ENCODE measurements at regions not wholly inside any gene's neighbourhood (a gene's known extent, or its start where the extent isn't known, plus 50 kb on each side); places are given as distances from the start of the nearest gene placed in this dataset.

DNA sequence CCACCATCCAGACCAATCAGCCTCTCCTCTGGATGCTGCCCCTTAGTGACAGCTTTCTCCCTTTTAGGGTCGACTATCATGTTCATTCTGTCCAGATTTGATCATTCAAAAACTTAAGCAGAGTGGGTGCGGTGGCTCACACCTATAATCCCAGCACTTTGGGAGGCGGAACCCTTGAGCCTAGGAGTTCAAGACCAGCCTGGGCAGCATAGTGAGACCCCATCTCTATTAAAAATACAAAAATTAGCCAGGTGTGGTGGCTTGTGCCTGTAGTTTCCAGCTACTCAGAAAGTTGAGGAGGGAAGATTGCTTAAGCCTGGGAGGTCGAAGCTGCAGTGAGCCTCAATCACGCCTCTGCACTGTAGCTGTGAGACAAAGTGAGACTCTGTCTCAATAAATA, 68.3 kb upstream of the ZCCHC2 start:
- no peak for DNase-seq (ENCODE audit: low spot score)
- peaks cover 0 to 4% of the 10 kb centered on the region in 2 donors for H3K9me3 ChIP-seq
- H3K27me3 ChIP-seq: no peaks in the 10 kb centered on the region
- TF ChIP-seq, protein P1, sequence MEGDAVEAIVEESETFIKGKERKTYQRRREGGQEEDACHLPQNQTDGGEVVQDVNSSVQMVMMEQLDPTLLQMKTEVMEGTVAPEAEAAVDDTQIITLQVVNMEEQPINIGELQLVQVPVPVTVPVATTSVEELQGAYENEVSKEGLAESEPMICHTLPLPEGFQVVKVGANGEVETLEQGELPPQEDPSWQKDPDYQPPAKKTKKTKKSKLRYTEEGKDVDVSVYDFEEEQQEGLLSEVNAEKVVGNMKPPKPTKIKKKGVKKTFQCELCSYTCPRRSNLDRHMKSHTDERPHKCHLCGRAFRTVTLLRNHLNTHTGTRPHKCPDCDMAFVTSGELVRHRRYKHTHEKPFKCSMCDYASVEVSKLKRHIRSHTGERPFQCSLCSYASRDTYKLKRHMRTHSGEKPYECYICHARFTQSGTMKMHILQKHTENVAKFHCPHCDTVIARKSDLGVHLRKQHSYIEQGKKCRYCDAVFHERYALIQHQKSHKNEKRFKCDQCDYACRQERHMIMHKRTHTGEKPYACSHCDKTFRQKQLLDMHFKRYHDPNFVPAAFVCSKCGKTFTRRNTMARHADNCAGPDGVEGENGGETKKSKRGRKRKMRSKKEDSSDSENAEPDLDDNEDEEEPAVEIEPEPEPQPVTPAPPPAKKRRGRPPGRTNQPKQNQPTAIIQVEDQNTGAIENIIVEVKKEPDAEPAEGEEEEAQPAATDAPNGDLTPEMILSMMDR (IDR thresholded peaks at IDR 0.05): no peak
- peaks cover 0 to 16% of the 10 kb centered on the region in 2 donors for H3K4me1 ChIP-seq
- no peak overlapping the region for H3K4me3 ChIP-seq
- H3K27ac ChIP-seq: no peak overlapping the region
- no peaks in the 10 kb centered on the region for H3K36me3 ChIP-seq

DNA sequence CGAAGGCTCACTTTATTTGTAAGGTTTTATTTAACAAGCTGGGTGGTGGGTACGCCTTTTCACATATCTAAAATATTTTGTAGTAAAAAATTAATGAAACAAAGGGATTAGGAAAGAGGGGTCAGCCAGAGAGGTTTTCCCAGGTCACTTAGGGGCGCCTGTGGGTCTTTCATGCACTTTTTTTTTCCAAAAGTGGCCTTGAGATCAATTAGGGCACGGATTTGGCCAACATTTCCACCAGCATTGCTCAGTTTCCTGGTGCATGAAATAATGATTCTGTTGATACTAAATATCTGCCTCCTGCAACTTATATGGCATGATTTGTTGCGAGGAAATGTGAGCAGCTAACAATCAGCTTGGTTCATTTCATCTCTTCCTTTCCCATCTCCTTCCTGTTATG, 67.6 kb upstream of the ZCCHC2 start:
- Histone ChIP-seq H3K4me3 (no peak overlapping the region), H3K27me3 (no peaks in the 10 kb centered on the region), H3K4me1 (peaks cover 0 to 14% of the 10 kb centered on the region in 2 donors), H3K9me3 (no peaks in the 10 kb centered on the region), H3K36me3 (no peaks in the 10 kb centered on the region), H3K27ac (no peak overlapping the region)
- TF ChIP-seq, protein P1 (IDR thresholded peaks at IDR 0.05): no peak
- DNase-seq (ENCODE audit: low spot score): no peak

DNA sequence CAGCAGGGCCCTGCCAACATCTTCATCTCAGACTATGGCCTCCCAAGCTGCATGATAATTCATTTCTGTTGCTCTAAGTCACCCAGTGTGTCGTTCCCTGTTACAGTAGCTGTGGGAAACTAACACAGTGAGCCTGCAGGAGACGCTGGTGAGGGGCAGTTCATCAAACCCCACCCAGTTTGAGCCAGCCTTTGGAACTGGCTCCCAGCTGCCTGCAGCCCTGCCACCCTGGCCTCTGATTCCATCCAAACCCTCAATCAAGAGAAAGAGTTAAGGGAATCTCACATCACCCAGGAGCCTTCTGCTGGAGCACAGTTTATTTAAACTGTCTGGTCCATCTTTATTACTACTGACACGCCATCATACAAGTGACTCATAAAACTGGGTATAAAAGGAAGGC, 64.9 kb upstream of the ZCCHC2 start:
- Histone ChIP-seq H3K4me3 (no peak overlapping the region), H3K9me3 (no peaks in the 10 kb centered on the region), H3K27me3 (no peaks in the 10 kb centered on the region), H3K27ac (no peak overlapping the region), H3K36me3 (no peaks in the 10 kb centered on the region), H3K4me1 (no peaks in the 10 kb centered on the region)
- TF ChIP-seq, protein P1 (IDR thresholded peaks at IDR 0.05): no peak
- DNase-seq (ENCODE audit: low spot score): no peak

DNA sequence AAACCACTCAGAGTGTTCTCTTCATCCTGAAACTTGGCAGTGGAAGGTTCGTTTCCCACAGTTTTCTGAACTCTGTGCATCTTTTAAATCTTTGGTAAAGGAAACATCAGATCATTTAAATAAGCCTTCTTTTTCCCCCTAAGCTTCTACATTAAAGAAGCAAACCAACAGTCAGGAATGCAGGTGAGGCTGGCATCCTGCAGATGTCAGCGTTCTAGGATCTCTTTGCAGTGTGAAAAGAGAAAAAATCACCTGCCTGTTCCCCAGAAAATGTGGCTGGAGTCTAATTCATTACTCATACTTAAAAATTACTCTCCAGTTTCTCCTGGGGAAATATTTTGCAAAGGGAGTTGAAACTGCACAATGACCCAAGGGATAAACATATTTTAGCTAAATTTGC, 64.5 kb upstream of the ZCCHC2 start:
- no peaks in the 10 kb centered on the region for H3K4me1 ChIP-seq
- H3K27ac ChIP-seq: no peak overlapping the region
- H3K27me3 ChIP-seq: no peaks in the 10 kb centered on the region
- H3K36me3 ChIP-seq: no peaks in the 10 kb centered on the region
- no peak overlapping the region for H3K4me3 ChIP-seq
- TF ChIP-seq, protein P1 (IDR thresholded peaks at IDR 0.05): no peak
- H3K9me3 ChIP-seq: no peaks in the 10 kb centered on the region
- no peak for DNase-seq (ENCODE audit: low spot score)

DNA sequence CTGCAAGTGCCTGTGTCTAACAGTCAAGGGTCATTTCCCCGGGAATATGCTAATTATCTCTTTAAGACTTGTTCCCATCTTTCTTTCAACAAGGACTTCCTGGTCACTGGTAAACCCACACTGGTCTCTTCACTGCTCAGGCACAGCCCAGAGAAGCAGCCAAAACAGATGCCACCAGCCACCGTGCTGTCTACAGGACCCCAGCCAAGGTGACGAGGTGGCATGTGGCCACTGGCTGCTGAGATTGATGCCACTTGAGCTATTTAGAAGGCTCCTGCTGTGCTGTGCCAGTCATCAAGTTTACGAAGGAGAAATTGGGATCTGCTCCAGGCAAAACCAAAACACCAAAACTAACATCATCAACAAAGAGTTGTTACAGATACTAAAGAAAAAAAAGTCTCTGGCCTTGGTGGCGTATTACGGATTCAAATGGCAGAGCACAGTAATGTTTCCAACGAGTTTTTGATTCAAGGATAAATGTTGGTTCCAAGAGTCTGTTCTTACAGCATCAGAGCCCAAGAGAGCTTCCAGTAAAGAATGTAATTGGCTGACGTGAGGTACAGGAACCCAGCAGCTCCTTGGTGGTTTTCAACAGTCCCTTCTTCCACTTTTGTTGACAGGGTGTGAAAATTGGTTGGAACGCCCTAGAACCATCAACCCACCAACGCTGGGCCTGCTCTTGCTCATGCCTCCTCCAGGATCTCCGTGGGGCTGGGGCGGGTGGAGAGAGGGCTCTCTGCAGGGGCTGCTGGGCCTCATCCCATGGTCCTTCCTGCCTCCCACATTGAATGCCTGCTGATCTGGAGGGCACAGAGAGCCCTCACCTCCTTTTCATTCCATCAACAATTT, 63.7 kb upstream of the ZCCHC2 start:
- Histone ChIP-seq H3K27ac (no peak overlapping the region), H3K4me3 (no peak overlapping the region), H3K36me3 (no peaks in the 10 kb centered on the region), H3K4me1 (no peaks in the 10 kb centered on the region), H3K9me3 (no peaks in the 10 kb centered on the region), H3K27me3 (no peaks in the 10 kb centered on the region)
- TF ChIP-seq, protein P1 (IDR thresholded peaks at IDR 0.05): no peak
- no peak for DNase-seq (ENCODE audit: low spot score)
